Breast epithelium (tissue), 4 donors: ENCODE measurements at regions not wholly inside any gene's neighbourhood (a gene's known extent, or its start where the extent isn't known, plus 50 kb on each side); places are given as distances from the start of the nearest gene placed in this dataset.

Experiments
- DNase-seq, 2 donors: peaks; one replicate each; pipeline ENCODE4 v3.0.0-alpha.2; 2019; ENCODE audit warnings: low spot score in 2 of 2
- H3K27ac ChIP-seq, 2 donors: fragments of 200-600 bp; sonication (generic) in 1 of 2; one replicate each; pipeline ENCODE4 v1.5.1; 2016 to 2019; ENCODE audit warnings: mild to moderate bottlenecking in 1 of 2
- H3K27me3 ChIP-seq, 2 donors: fragments of 200-600 bp; sonication (generic) in 1 of 2; one replicate each; pipeline versions ENCODE4 v1.5.1 to v1.6.0; 2017 to 2019; ENCODE audit warnings: control low read depth in 1 of 2, mild to moderate bottlenecking in 1 of 2
- H3K36me3 ChIP-seq: fragments of 200-600 bp; one replicate; pipeline ENCODE4 v1.5.1; 2019
- H3K4me1 ChIP-seq, 2 donors: fragments of 200-600 bp; sonication (generic); one replicate each; pipeline ENCODE4 v1.5.1; 2016 to 2019; ENCODE audit warnings: control low read depth in 1 of 2
- H3K4me3 ChIP-seq, 3 donors: fragments of 200-600 bp; sonication (generic); 1 replicate in 2 of 3; 2 replicates in 1 of 3; pipeline ENCODE4 v1.5.1; 2016 to 2019; ENCODE audit warnings: mild to moderate bottlenecking in 3 of 3, moderate library complexity in 2 of 3
- H3K9me3 ChIP-seq, 2 donors: fragments of 200-600 bp; sonication (generic) in 1 of 2; one replicate each; pipeline ENCODE4 v1.5.1; 2016 to 2019; ENCODE audit warnings: control low read depth in 1 of 2
- CTCF ChIP-seq, 3 donors: fragments of 450-650 bp; IDR thresholded peaks; one replicate each; pipeline ENCODE4 v1.5.1; 2016 to 2017; ENCODE audit warnings: antibody characterized with exemption in 3 of 3, mild to moderate bottlenecking in 3 of 3, moderate library complexity in 3 of 3
- POLR2A ChIP-seq: fragments of 450-650 bp; IDR thresholded peaks from one replicate; pipeline ENCODE4 v1.6.1; 2016; ENCODE audit warnings: antibody characterized with exemption, mild to moderate bottlenecking, moderate library complexity
- POLR2AphosphoS5 ChIP-seq, 3 donors: sonication (generic); formaldehyde crosslinking; IDR thresholded peaks; one replicate each; pipeline ENCODE4 v1.6.1; 2017; ENCODE audit warnings: antibody characterized with exemption in 3 of 3
- intact Hi-C: fragments of 100-400 bp; cut with DNase I; formaldehyde crosslinking; loops from one replicate; pipeline ENCODE4 v1.15.1; 2023; ENCODE audit warnings: low total_unique reads

DNA sequence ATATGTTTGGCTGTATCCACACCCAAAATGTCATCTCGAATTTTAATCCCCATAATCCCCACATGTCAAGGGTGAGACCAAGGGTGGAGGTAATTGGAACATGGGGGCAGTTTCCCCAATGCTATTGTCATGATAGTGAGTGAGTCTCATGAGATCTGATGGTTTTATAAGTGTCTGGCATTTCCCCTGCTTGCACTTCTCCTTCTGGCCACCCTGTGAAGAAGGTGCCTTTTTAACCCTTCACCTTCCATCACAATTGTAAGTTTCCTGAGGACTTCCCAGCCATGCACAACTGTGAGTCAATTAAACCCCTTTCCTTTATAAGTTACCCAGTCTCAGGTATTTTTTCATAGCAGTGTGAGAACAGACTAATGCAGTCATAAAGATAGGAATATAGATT is 216.7 kb upstream of the SSTR1 start:
- H3K4me1 ChIP-seq = no peaks in the 10 kb centered on the region
- no peak overlapping the region for H3K27ac ChIP-seq
- H3K27me3 ChIP-seq = no peaks in the 10 kb centered on the region
- no peak for TF ChIP-seq CTCF (IDR thresholded peaks at IDR 0.05)
- no peak for TF ChIP-seq POLR2AphosphoS5 (IDR thresholded peaks at IDR 0.05)
- TF ChIP-seq POLR2A = no peak
- no peak overlapping the region for H3K4me3 ChIP-seq
- H3K36me3 ChIP-seq = no peaks in the 10 kb centered on the region
- no peaks in the 10 kb centered on the region for H3K9me3 ChIP-seq
- DNase-seq = no peak
- intact Hi-C loops = no loop called here

DNA sequence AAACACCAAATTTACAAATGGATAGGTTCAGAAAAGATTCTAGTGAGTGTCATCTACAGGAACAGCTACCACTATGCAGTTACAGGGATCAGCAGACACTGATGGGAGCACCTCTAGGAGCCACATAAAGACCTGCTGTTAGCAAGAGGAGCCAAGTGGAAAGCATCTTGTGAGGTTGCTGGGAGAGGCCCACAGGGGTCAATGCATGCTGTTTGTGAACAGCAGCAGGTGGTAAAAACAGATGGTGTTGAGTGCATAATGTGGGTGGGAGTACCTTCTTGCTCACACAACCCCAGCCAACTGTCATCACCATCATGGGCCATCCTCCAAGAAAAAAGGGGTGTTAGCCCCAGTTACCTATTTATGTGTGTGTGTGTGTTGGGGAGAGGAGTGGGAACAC is 215.2 kb upstream of the SSTR1 start:
- no peaks in the 10 kb centered on the region for H3K9me3 ChIP-seq
- DNase-seq = no peak
- no peak overlapping the region for H3K27ac ChIP-seq
- H3K36me3 ChIP-seq = no peaks in the 10 kb centered on the region
- no peak overlapping the region for H3K4me3 ChIP-seq
- TF ChIP-seq POLR2A (no peak), POLR2AphosphoS5 (IDR thresholded peaks at IDR 0.05) (no peak), CTCF (IDR thresholded peaks at IDR 0.05) (no peak)
- no peaks in the 10 kb centered on the region for H3K27me3 ChIP-seq
- no peaks in the 10 kb centered on the region for H3K4me1 ChIP-seq
- intact Hi-C loops = no loop called here

DNA sequence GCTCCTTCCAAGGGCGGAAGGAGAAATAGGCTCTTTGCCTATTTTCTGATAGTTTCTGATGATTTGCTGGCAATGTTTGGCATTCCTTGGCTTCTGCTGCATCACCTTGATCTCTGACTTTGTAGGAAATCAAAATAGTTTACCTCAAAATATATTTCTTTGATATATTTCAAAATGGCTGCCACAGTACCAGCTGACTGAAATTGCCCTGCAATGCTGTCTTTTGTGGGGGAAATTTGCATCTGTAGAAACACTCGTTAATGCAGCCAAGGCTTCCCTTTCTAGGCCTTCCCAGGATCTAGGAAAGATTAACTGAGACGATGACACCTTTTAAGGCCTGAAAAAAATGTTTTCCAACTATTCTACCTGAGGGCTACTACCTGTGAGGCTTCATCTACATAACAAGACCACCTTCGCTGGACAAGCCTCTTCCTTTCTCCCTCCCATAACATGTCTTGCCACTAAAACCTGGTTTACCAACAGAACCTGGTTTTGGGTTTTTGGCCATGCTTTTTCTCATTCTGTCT is 212.8 kb upstream of the SSTR1 start:
- no peak for DNase-seq
- Histone ChIP-seq H3K4me3 (no peak overlapping the region), H3K27ac (no peak overlapping the region), H3K36me3 (no peaks in the 10 kb centered on the region), H3K4me1 (no peaks in the 10 kb centered on the region), H3K9me3 (no peaks in the 10 kb centered on the region), H3K27me3 (no peaks in the 10 kb centered on the region)
- intact Hi-C loops = no loop called here
- TF ChIP-seq POLR2AphosphoS5 (IDR thresholded peaks at IDR 0.05) (no peak), POLR2A (no peak), CTCF (IDR thresholded peaks at IDR 0.05) (no peak)

DNA sequence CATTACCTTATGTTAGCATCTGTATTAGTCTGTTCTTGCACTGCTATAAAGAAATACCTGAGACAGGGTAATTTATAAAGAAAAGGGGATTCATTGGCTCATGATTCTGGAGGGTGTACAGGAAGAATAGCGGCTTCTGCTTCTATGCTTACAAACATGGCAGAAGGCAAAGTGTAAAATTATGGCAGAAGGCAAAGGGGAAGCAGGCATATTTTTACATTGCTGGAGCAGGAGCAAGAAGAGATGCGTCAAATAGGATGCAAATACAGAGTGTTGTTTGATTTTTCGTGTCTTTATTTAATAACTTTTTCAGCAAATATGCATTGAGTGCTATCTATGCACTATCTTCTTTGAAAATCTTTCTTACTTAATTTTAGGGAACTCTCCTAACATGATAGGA is 210.7 kb upstream of the SSTR1 start:
- Histone ChIP-seq H3K27me3 (no peaks in the 10 kb centered on the region), H3K9me3 (no peaks in the 10 kb centered on the region), H3K36me3 (no peaks in the 10 kb centered on the region), H3K27ac (no peak overlapping the region), H3K4me3 (no peak overlapping the region), H3K4me1 (no peaks in the 10 kb centered on the region)
- intact Hi-C loops = no loop called here
- TF ChIP-seq POLR2A (no peak), POLR2AphosphoS5 (IDR thresholded peaks at IDR 0.05) (no peak), CTCF (IDR thresholded peaks at IDR 0.05) (no peak)
- no peak for DNase-seq

DNA sequence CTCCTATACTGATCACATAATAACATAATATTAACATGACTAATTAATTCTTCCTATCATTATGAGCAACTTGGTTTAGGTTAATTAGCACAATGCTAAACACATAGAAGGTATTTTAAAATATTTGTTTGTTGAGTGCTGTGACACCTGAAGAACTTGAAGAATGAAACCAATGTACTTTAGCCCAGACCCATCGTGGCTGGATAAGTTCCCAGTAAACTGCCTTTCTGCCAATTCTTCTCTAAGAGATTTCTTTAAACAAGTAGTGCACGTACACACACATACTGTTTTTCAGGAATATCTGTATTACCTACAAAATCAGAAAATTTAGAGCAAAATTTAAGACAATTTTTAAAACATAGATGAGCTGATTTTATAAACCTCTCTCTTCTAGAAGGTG is 207.4 kb upstream of the SSTR1 start:
- TF ChIP-seq POLR2AphosphoS5 (IDR thresholded peaks at IDR 0.05) (no peak), CTCF (IDR thresholded peaks at IDR 0.05) (no peak), POLR2A (no peak)
- no peak for DNase-seq
- no peaks in the 10 kb centered on the region for H3K27me3 ChIP-seq
- no peaks in the 10 kb centered on the region for H3K36me3 ChIP-seq
- no peaks in the 10 kb centered on the region for H3K9me3 ChIP-seq
- intact Hi-C loops = no loop called here
- no peak overlapping the region for H3K4me3 ChIP-seq
- no peaks in the 10 kb centered on the region for H3K4me1 ChIP-seq
- no peak overlapping the region for H3K27ac ChIP-seq
